GM18867 (cell line): ENCODE measurements at regions not wholly inside any gene's neighbourhood (a gene's known extent, or its start where the extent isn't known, plus 50 kb on each side); places are given as distances from the start of the nearest gene placed in this dataset.
"Not testable (repeated sequence)": the region's sequence is repeated elsewhere in the genome, so short reads cannot be mapped to it uniquely, and the experiment has no call there.

Experiments used
- ATAC-seq: cut with Tn5 transposase; IDR thresholded peaks from one replicate; pipeline ENCODE4 v1.9.1; 2021; ENCODE audit warnings: mild to moderate bottlenecking, moderate library complexity; ENCODE audit not compliant: unreplicated experiment

GRCh38 chr3:194264631-194265504 is 86.3 kb downstream of the CPN2 start:
- ATAC-seq, result not testable (repeated sequence)

- ATAC-seq, result no peak
Observed at GRCh38 chr3:194265505-194265892, 85.6 kb downstream of the CPN2 start.

GRCh38 chr3:194265996-194266964 is 84.8 kb downstream of the CPN2 start:
- ATAC-seq, result no peak

- ATAC-seq, result no peak
Observed at GRCh38 chr3:194267744-194268653, 83.1 kb downstream of the CPN2 start.

GRCh38 chr3:194268654-194269512 is 82.2 kb downstream of the CPN2 start:
- no peak for ATAC-seq

GRCh38 chr3:194269610-194270145 is 81.5 kb downstream of the CPN2 start:
- ATAC-seq, result no peak

- no peak for ATAC-seq
Observed at GRCh38 chr3:194270627-194271459, 80.3 kb downstream of the CPN2 start.

GRCh38 chr3:194271460-194272035 is 79.6 kb downstream of the CPN2 start:
- ATAC-seq, result no peak

GRCh38 chr3:194272221-194272620 is 78.9 kb downstream of the CPN2 start:
- ATAC-seq, result no peak

- no peak for ATAC-seq
Observed at GRCh38 chr3:194272861-194273742, 78.0 kb downstream of the CPN2 start.

GRCh38 chr3:194273743-194274310 is 77.3 kb downstream of the CPN2 start:
- ATAC-seq, result no peak

- no peak for ATAC-seq
Observed at GRCh38 chr3:194274424-194275085, 76.6 kb downstream of the CPN2 start.

GRCh38 chr3:194275291-194275690 is 75.8 kb downstream of the CPN2 start:
- ATAC-seq, result no peak

- no peak for ATAC-seq
Observed at GRCh38 chr3:194275721-194276120, 75.4 kb downstream of the CPN2 start.

GRCh38 chr3:194276768-194277103 is 74.4 kb downstream of the CPN2 start:
- no peak for ATAC-seq

GRCh38 chr3:194277104-194277785 is 73.9 kb downstream of the CPN2 start:
- no peak for ATAC-seq
